ENCODE measurements at regions not wholly inside any gene's neighbourhood (a gene's known extent, or its start where the extent isn't known, plus 50 kb on each side); places are given as distances from the start of the nearest gene placed in this dataset.
"Not testable (repeated sequence)": the region's sequence is repeated elsewhere in the genome, so short reads cannot be mapped to it uniquely, and the experiment has no call there.

DNA sequence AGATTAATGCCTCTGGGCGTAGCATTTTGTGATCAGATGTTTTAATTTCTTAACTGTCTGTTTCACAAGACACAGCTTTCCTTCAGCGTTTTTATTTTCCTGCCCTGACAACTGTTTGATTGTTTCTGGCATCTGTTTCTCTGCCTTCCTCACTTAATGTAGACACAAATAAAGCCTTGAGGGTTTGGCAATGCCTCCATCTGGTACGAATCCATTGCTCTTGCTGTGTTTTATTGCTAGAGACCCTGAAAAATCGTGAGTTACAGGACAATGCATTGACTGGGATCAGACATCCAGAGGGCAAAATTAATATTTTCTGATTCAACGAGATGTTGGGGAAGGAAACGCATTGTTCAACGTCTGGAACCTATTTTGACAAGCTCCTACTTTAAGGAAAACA lies 363.5 kb downstream of the MRPL39 start:
- DNase-seq: no peak

DNA sequence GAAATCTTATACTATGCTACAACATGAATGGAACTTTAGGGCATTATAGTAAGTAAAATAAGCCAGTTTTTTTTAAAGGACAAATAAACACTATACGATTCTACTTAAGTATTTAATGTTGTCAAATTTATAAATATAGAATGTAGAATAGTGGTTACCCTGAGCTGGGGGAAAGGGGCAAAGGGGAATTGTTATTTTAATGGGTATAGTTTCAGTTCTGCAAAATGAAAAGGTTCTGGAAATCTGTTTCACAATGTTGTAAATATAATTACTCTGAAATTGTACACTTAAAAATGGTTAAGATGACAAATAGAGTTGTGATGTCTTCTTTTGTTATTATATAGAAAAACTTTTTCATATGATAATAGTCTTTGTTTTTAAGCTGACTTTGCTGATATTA lies 366.3 kb downstream of the MRPL39 start:
- DNase-seq: no peak

DNA sequence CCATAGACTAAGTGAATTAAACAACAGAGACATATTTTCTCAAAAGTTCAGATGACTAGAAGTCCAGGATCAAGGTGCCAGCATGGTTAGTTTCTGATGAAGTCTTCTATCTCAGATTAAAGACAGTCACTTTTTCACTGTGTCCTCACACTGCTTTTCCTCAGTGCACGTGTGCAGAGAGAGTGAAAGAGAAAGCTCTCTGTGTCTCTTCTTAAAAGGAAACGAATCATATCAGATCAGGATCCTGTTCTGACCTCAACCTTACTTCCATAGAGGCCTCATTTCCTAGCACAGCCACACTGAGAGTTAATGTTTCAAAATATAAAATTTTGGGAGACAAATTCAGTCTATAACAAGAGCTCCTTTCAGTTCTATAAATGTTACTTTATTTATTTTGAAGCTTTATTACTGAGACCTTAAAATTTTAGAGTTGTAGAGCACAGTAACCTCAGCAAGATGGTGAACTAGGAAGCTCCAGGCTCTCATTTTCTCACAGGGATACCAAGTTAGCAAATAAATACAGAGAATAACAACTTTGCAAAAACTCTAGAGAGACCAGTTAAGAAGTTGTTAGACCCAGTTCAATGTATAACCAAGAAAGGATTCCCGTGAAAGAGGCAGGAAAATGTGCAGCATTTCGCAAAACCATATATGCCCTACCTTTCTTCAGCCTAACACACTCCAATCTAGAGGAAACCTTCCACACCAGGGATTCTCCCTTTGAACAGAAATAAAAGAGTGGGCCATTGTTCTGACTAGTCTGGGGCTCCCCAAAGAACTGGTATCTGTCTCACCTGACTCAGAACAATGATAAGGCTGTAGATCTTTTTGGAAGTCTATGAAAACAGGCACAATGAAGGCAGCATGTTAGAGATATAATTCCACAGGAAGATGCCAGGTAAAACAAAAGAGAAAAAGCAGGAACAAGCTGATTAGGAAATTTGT lies 372.2 kb downstream of the MRPL39 start:
- no peak for DNase-seq

DNA sequence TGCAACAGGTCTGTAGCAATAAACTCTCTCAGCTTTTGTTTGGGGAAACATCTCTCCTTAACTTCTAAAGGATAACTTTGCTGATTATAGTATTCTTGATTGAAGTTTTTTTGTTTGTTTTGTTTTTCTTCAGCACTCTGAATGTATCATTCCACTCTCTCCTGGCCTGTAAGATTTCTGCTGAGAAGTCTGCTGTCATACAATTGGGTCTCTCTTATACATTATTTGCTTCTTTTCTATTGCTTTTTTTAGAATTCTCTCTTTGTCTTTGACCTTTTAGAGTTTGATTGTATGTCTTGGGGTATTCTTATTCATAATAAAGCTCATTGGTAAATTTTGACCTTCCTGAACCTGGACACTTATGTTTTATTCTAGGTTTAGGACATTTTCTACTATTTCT lies 386.3 kb downstream of the MRPL39 start:
- no peak for DNase-seq

DNA sequence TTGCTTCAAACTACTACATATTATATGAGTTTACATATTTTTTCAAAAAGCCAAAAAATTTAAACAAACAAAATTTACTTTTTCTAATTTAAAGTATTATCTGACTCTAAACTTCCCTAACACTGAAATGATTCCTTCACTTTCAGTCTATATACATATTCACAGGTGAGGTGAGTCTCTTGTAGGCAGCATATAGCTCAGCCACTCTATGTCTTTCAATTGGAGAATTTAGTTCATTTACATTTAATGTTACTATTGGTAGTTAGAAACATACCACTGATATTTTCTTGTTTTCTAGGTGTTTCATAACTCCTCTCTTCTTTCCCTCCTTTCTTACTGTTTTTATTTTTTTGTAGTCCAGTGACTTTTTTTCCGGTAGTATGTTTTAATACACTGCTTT lies 387.1 kb downstream of the MRPL39 start:
- no peak for DNase-seq

DNA sequence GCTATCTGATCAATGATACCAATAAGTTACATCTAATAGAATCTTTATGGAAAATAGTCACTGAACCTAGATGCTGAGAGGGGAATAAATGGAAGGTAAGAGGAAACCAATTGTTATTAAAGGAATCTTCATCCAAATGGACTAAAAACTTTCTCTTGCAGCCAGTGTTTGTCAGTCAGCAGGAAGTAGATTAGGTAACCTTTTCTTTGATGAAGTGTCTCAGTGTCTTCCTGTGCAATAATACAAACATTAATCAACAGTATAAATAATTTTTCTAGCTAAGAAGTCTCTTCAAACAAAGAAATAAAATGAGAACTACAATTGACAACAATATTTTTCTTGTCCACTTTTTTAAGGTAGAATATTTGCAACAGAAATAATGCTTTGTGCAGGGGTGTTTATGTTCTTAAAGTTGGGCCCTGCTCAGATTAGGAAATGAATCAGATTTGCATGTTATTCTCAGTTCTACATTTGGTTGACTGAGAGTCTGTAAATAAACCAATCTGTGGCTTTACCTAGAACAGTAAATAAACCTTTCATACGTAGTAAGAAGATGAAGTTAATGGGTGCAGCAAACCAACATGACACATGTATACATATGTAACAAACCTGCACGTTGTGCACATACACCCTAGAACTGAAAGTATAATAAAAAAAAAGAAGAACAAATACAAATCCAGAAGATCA lies 391.4 kb downstream of the MRPL39 start:
- no peak for DNase-seq

DNA sequence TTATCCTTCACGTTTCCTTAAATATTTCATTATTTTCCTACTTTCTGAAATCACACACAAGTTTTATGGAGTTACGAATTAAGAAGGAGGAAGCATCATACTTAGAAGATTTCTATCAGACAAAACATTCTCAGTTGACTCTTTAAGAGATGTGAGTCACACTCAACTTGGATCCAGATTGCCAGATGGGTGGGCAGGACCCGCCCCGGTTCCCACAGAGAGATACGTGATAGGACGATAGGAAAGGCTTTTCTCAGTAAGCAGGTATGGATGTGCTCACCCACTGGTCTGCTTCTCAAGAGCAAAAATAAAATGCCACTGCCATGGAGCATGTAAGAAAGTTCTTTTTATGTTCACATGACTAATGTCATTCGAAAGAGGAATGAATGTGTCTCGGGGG lies 392.6 kb downstream of the MRPL39 start:
- DNase-seq: no peak

DNA sequence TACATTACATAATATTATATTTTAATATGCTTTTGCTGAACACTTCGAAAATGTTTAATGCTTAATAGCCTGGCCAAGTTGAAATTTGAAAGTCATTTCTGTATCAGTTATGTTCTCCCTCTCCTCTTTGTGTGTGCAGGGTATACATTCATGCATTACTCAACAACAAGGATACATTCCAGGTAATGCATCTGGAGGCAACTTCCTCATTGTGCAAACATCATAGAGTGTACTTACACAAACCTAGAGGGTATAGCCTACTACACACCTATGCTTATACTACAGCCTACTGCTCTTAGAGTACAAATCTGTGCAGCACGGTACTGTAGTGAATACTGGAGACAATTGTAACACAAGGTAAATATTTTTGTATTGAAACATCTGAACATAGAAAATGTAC lies 407.3 kb downstream of the MRPL39 start:
- DNase-seq: no peak

DNA sequence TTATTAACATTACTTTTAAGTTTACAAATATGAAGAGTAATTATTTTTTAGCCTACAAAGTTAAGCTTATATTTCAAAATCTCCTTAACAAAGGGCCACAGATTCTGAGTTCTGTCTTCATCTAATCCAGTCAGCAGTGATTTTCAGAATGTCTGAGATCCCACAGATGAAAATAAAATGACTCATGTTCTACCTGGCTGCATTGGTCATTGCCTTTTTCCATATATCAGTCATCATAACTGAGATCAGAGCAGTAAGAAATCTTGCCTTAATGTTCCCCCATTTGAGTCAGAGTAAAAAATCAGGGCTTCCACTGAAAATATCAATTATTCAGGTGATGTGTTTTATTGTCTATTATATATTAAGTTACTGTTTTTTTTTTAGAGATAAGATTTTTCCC lies 416.1 kb downstream of the MRPL39 start:
- DNase-seq: no peak

DNA sequence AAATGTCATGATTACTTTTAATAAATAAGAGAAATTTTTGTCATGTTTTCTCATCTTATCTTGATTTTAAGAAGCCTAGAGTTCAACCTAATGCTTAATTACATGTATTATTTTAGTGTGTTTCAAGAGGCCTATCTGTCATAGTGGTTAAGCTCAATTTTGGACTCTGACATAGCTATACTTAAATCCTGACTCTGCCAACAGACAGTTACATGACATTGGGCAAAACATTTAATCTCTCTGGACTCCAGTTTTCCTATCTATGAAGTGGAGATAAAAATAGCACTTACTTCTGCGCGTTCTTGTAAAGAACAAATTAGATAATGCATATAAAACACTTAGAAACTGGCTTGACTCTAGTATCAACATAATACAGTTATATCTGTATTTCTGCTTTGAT lies 417.8 kb downstream of the MRPL39 start:
- no peak for DNase-seq

DNA sequence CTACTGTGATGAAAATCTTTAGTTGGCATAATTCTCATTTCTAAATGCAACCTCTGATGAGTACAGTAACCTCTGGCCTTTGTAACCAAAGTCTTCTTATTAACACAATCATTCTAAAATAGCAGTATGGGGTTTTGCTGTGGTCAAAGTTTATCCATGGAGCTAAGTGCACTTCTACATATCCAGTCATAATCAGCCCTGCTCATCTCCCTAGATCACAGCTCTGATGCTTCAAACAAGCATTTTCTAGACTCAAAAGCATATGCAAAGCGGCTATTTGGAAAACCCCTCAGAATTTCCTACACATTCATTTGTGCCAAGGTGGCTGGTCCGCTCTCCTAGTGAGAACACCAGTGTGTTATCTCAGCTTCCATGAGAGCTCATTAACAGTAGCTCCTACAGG lies 418.6 kb downstream of the MRPL39 start:
- no peak for DNase-seq

DNA sequence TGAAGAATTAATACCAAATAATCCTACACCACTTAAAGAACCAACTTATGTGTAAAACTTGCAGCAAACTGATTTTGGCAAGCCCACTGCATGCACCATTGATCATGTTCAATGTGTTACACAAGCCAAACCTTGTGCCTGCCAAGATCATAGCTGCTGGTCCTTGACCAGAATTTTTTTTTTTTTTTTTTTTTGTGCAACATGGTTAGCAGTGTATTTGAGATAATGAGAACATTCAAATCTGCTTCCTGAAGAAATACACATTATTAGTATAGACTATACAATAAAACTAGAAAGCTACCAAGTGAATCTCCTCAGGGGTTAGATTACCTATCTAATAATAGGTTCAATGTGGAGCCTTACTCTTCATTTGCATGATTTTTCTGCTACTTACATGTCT lies 421.0 kb downstream of the MRPL39 start:
- peak in 2 of 3 donors; percentile 1 to 3 for DNase-seq

DNA sequence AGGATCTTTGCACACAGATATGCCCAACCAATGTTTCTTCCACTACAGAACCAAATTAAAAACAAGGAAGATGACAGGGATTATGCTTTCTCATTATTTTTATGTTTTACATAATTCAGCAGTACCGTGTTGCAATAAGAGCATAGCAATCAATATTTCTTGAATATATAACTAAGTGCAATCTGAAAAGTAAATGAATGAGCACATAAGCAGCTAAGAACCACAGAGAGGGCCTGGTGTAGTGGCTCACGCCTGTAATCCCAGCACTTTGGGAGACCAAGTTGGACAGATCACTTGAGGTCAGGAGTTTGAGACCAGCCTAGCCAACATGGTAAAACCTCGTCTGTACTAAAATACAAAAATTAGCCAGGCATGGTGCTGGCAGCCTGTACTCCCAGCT lies 423.7 kb downstream of the MRPL39 start:
- DNase-seq: no peak

DNA sequence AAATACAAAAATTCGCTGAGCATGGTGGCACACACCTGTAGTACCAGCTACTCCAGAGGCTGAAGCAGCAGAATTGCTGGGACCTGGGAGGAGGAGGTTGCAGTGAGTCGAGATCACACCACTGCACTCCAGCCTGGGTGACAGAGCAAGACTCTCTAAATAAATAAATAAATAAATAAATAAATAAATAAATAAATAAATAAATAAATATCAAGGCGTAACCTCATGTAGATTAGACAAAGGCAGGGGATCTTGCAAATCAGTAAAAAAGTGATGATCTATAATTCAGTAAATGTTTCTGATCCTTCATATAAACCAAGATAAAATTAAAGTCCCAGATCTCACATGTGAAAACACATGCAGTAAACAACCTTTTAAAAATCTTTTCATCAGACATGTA lies 425.6 kb downstream of the MRPL39 start:
- DNase-seq: not testable (repeated sequence)

DNA sequence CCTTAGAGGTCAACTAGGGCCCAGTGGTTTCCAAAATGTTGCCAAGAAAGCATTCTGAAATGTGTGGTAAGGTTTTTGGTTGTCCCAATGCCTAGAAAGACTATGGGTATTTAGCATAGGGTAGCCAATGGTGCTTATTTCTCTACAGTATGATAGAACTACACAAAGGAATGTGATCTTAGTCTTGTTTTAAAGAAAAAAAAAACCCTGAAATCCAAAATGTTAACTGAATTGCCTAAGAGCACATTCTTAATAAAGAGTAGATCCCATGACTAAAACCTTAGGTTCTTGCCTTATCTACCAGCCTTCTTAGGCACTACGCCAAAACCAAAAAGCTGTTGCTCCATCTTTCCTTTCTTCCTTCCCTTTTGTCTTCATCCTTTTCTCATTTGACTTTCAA lies 428.2 kb downstream of the MRPL39 start:
- DNase-seq: peak in 1 of 3 donors; percentile 43

DNA sequence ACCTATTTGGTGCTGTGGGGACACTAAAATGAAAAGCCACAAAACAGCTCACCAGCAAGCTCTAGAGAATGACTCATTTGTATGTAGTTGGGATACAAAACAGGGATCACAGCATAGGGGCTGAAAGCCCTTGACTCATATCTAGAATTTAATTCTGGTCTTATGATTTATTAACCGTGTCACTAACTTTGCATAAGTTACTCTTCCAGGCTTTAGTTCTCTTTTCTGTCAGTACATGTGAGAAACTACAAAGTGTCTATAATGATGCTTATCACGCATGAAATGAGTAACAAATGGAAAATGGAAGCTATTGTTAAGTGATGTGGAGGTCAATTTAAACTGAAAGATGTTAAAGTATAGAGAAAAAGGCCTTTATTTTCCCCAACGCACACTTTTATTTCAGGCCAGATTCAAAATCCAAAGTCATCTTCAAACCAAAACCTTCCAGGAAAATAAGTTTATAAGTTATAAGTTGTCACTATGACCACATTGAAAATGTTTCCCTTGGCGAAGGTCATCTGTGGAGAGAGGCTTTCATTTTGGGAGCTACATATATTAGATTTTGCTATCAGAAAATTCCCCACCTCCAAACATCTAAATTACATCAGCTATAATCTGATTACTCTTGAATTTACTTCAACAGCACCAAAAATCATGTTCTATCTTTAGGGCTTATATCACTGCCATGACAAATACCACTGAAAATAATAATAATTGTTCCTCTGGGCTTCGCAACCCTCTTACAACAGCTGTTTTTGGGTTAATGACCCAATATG lies 430.5 kb downstream of the MRPL39 start:
- peak in 1 of 3 donors; percentile 36 for DNase-seq

DNA sequence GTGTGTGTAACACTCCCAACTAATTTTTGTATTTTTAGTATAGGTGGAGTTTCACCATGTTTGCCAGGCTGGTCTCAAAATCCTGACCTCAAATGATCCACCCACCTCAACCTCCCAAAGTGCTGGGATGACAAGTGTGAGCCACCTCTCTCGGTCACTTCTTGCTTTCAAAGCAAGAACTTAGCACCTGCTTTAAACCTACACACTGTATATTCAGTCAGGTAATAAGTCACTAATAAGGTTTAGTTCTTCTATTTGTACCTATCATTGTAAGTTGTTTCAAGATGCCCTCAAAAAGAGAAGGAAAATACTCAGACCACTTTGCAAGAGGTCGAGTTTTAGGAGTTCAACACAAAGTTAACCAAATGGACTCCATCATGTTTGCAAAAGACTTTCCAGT lies 431.3 kb downstream of the MRPL39 start:
- no peak for DNase-seq

DNA sequence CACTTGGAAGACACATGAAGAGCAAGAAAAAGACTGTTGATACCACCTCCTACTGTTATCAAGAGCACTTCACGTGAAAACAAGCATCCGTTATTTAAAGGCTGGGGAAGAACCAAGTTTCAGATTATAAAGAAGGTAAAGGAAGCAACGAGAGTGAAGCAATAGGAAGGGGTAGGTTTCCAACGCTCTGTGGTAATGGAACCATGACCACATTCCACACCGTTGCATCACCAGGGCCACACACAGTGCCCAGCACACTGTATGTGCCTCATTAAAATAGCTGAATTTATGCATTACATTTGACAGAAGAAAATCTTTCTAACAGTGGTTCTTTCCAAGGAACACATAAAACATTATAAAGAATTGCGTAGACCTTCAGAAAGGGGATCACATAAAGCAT lies 435.8 kb downstream of the MRPL39 start:
- DNase-seq: peak in 1 of 3 donors; percentile 48

DNA sequence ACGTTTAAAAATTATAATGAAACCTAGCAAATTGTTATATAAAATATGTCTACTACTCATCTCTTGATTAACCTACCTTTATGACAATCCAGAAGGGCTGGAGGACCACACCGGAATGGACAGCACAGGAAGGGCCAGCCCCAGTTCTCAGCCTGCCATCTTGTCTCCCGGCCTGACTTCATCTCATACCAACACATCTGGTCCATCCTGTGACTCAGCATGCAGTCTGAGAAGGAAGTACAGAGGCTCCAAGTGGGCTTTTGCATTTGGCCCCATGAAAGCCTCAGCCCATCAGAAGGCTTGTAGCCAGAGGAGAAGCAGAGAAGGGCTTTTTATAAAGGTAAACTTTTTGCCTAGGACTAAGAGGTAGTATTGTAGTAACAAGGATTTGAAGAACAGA lies 436.6 kb downstream of the MRPL39 start:
- no peak for DNase-seq

DNA sequence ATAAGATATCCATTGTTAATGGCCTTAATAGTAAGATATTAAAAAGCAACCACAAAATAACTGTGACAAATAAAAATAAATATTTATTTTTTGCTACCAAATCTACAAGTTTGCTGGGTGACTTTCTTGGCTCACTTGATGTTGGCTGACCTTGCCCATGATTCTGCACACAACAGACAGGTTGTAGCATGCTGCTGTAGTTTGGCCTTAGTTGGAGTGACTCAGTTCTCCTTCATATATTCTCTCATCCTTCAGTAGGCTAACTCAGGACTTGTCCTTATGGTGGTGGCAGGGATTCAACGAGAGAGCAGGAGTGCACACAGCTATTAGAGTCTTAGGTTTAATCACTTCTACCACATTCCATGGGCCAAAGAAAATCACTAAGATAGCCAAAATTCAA lies 437.9 kb downstream of the MRPL39 start:
- no peak for DNase-seq

DNA sequence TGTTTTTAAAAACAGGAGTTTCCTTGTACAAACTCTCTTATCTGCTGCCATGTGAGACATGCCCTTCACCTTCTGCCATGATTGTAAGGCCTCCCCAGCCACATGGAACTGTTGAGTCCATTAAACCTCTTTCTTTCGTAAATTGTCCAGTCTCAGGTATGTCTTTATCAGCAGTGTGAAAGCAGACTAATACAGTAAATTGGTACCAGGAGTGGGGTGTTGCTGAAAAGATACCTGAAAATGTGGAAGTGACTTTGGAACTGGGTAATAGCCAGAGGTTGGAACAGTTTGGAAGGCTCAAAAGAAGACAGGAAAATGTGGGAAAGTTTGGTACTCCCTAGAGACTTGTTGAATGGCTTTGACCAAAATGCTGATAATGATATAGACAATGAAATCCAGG lies 440.4 kb downstream of the MRPL39 start:
- not testable (repeated sequence) for DNase-seq

DNA sequence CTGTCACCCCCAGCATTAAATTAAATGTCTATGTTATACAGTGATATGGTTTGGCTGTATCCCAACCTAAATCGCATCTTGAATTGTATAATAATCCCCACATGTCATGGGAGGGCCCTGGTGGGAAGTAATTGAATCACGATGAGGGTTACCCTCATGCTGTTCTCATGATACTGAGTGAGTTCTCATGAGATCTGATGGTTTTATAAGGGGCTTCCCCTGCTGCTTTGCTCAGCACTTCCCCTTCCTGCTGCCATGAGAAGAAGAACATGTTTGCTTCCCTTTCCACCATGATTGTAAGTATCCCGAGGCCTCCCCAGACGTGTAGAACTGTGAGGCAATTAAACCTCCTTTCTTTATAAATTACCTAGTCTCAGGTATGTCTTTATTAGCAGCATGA lies 445.7 kb downstream of the MRPL39 start:
- no peak for DNase-seq

DNA sequence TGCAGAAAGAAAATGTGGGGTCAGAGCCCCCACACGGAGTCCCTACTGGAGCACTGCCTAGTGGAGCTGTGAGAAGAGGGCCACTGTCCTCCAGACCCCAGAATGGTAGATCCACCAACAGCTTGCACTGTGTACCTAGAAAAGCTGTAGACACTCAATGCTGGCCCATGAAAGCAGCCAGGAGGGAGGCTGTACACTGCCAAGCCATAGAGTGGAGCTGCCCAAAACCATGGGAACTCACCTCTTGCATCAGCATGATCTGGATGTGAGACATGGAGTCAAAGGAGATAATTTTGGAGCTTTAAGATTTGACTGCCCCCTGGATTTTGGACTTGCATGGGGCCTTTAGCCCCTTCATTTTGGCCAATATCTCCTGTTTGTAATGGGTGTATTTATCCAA lies 452.3 kb downstream of the MRPL39 start:
- DNase-seq: not testable (repeated sequence)

Measured in muscle of back (tissue), 3 donors.